Ascending aorta (tissue), 2 donors: ENCODE measurements at regions not wholly inside any gene's neighbourhood (a gene's known extent, or its start where the extent isn't known, plus 50 kb on each side); places are given as distances from the start of the nearest gene placed in this dataset.

Source experiments
- DNase-seq, 2 donors: peaks; one replicate each; pipeline ENCODE4 v3.0.0-alpha.2; 2019; ENCODE audit warnings: low spot score in 2 of 2
- H3K27ac ChIP-seq, 2 donors: fragments of 200-600 bp; sonication (generic); one replicate each; pipeline ENCODE4 v1.5.1; 2016 to 2017; ENCODE audit warnings: mild to moderate bottlenecking in 1 of 2
- H3K27me3 ChIP-seq: fragments of 200-600 bp; sonication (generic); one replicate; pipeline ENCODE4 v1.5.1; 2017
- H3K36me3 ChIP-seq, 2 donors: fragments of 200-600 bp; sonication (generic); one replicate each; pipeline ENCODE4 v1.5.1; 2016
- H3K4me1 ChIP-seq, 2 donors: fragments of 200-600 bp; sonication (generic); one replicate each; pipeline ENCODE4 v1.5.1; 2016 to 2017; ENCODE audit warnings: mild to moderate bottlenecking in 1 of 2
- H3K4me3 ChIP-seq, 2 donors: fragments of 200-600 bp; sonication (generic); one replicate each; pipeline ENCODE4 v1.5.1; 2016 to 2017; ENCODE audit warnings: mild to moderate bottlenecking in 1 of 2
- H3K9me3 ChIP-seq, 2 donors: fragments of 200-600 bp; sonication (generic); one replicate each; pipeline ENCODE4 v1.5.1; 2016
- CTCF ChIP-seq, 3 experiments: fragments of 200-600 bp in 2 of 3; fragments of 450-650 bp in 1 of 3; sonication (generic) in 2 of 3; IDR thresholded peaks; one replicate each; pipeline ENCODE4 v1.5.1; 2016 to 2019; ENCODE audit warnings: antibody characterized with exemption in 3 of 3, mild to moderate bottlenecking in 1 of 3, moderate library complexity in 1 of 3
- intact Hi-C: fragments of 100-400 bp; cut with DNase I; formaldehyde crosslinking; loops from one replicate; pipeline ENCODE4 v1.15.1; 2023

DNA sequence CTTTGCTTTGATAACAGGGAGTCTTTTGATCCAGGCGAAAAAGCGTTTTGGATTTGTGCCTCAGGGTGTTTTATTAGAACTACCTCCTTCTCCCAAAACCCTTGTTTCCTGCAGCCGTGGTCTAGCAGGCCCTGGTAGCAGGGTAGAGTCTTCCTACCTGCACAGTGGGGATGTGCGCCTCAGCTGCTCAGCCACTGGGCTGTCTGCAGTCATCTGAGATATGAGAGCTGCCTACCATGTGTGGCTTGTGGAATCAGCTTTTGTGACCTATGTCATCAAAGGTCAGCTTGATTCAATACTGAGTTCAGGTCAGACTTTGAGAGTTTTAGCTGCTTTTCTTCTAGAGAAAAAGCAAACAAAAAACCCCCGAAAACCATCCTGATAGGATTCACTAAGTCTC is 279.5 kb downstream of the CLIC5 start:
- H3K9me3 ChIP-seq, result no peaks in the 10 kb centered on the region
- H3K27ac ChIP-seq, result no peak overlapping the region
- H3K27me3 ChIP-seq, result no peaks in the 10 kb centered on the region
- TF ChIP-seq CTCF (IDR thresholded peaks at IDR 0.05), result no peak
- DNase-seq, result no peak
- intact Hi-C loops, result no loop called here
- H3K36me3 ChIP-seq, result no peaks in the 10 kb centered on the region
- no peaks in the 10 kb centered on the region for H3K4me1 ChIP-seq
- H3K4me3 ChIP-seq, result no peak overlapping the region

DNA sequence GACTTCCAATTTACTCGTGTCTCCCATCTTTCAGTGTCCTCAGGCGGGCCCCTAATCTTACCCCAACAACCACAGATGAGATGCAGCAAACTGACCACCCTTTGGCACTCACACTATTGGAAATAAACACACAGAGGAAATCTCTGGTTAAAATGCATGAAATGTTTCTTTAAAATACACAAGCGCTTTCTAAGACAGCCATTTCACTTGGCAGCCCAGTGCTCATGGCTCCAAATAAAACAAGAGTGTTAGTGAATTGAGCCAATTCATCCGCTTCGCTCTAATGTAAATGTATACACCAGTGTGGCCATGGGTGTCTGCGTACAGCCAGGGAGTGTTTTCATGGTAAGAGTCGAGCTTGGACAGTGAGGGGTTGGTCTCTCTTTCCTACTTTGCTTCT is 282.9 kb downstream of the CLIC5 start:
- Histone ChIP-seq H3K4me3 (no peak overlapping the region), H3K36me3 (no peaks in the 10 kb centered on the region), H3K9me3 (no peaks in the 10 kb centered on the region), H3K27ac (no peak overlapping the region), H3K4me1 (no peaks in the 10 kb centered on the region), H3K27me3 (no peaks in the 10 kb centered on the region)
- DNase-seq, result no peak
- intact Hi-C loops, result no loop called here
- TF ChIP-seq CTCF (IDR thresholded peaks at IDR 0.05), result no peak

DNA sequence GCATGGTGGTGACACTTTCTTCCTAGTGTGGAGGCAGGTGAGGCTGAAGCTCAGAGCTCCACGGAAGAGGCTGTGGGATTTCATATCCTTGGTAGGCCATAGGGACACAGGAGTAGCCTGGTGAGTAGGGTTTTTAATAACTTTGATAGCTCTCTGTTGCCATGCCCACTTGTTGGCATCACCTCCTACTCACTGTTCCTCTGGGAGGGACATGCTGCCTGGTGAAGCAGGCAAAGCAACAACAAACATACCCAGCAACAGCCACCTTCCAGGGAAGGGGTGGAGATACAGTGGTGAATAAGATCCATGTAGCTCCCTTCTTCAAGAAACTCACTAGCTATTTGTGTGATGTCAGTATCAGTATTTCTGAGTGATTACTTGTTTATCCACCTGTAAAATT is 285.4 kb downstream of the CLIC5 start:
- no peaks in the 10 kb centered on the region for H3K36me3 ChIP-seq
- DNase-seq, result no peak
- H3K4me3 ChIP-seq, result no peak overlapping the region
- H3K27me3 ChIP-seq, result no peaks in the 10 kb centered on the region
- no peaks in the 10 kb centered on the region for H3K4me1 ChIP-seq
- TF ChIP-seq CTCF (IDR thresholded peaks at IDR 0.05), result no peak
- intact Hi-C loops, result no loop called here
- no peak overlapping the region for H3K27ac ChIP-seq
- no peaks in the 10 kb centered on the region for H3K9me3 ChIP-seq

DNA sequence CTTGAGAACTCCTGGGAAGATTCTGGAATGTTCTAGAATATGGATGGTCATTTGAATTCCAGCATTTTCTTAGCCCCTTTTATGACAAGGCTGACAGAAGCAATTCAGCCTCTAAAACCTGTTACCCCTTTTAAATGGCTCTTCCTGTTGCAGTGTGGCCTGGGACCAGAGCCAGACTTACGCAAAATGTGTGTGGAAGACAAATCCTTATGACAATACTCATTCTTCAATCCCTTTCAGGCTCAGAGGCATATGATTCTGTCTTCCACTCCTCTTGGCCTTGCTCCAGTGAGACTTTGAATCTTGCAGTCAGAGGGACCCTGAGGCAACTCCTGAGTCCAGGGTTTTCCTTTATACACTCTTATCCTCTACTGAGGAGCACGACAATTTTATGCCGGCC is 287.0 kb downstream of the CLIC5 start:
- Histone ChIP-seq H3K36me3 (no peaks in the 10 kb centered on the region), H3K4me3 (no peak overlapping the region), H3K27ac (no peak overlapping the region), H3K9me3 (no peaks in the 10 kb centered on the region), H3K4me1 (no peaks in the 10 kb centered on the region), H3K27me3 (no peaks in the 10 kb centered on the region)
- no peak for TF ChIP-seq CTCF (IDR thresholded peaks at IDR 0.05)
- DNase-seq, result no peak
- intact Hi-C loops, result no loop called here

GRCh38 chr6:45727819-45728449 is 287.7 kb downstream of the CLIC5 start:
- TF ChIP-seq CTCF (IDR thresholded peaks at IDR 0.05), result no peak
- no peaks in the 10 kb centered on the region for H3K36me3 ChIP-seq
- intact Hi-C loops, result no loop called here

DNA sequence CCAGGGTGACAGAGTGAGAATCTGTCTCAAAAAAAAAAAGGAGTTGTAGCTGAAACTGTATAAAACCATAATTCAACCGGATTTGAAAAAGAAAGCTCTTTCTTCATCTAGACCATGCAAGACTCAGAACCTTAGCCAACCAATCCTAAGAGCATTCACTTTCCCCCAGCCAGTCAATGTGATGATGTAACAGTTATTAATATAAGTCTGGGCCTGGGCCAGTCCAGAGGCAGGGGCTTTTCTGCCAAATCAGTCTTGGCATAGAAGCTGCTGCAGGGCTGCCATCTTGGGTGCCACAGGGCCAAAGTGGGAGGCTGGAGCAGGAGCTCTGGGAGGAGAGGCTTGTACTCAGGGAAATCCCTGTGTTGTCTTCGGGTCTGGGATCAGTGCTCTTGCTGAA is 288.4 kb downstream of the CLIC5 start:
- Histone ChIP-seq H3K36me3 (no peaks in the 10 kb centered on the region), H3K4me3 (no peak overlapping the region), H3K9me3 (no peaks in the 10 kb centered on the region), H3K27ac (no peak overlapping the region), H3K4me1 (no peaks in the 10 kb centered on the region), H3K27me3 (no peaks in the 10 kb centered on the region)
- no peak for DNase-seq
- no peak for TF ChIP-seq CTCF (IDR thresholded peaks at IDR 0.05)
- intact Hi-C loops, result no loop called here

More at GRCh38 chr6:45727819-45728449, 287.7 kb downstream of the CLIC5 start:
- Histone ChIP-seq H3K4me3 (no peak overlapping the region), H3K27me3 (no peaks in the 10 kb centered on the region), H3K27ac (no peak overlapping the region), H3K4me1 (no peaks in the 10 kb centered on the region), H3K9me3 (no peaks in the 10 kb centered on the region)
- no peak for DNase-seq
